Lower lobe of right lung (tissue), 2 donors: ENCODE measurements at regions not wholly inside any gene's neighbourhood (a gene's known extent, or its start where the extent isn't known, plus 50 kb on each side); places are given as distances from the start of the nearest gene placed in this dataset.
A peak's percentile ranks its signal among the peaks of the same experiment; 100 is the strongest.

Experiments
- ATAC-seq, 2 donors: fragments of 200-7000 bp; cut with Tn5 transposase; one replicate each; pipeline ENCODE4 v1.9.1; 2020 to 2022; ENCODE audit warnings: mild to moderate bottlenecking in 2 of 2, moderate library complexity in 2 of 2
- DNase-seq: peaks from one replicate; pipeline ENCODE4 v3.0.0-alpha.2; 2020
- H3K27ac ChIP-seq: fragments of 200-600 bp; one replicate; pipeline ENCODE4 v1.8.0; 2022
- H3K27me3 ChIP-seq: fragments of 200-600 bp; one replicate; pipeline ENCODE4 v1.8.0; 2022; ENCODE audit warnings: low read depth
- H3K36me3 ChIP-seq: fragments of 200-600 bp; one replicate; pipeline ENCODE4 v1.8.0; 2022; ENCODE audit warnings: mild to moderate bottlenecking
- H3K4me1 ChIP-seq: fragments of 200-600 bp; one replicate; pipeline ENCODE4 v1.8.0; 2022
- H3K4me3 ChIP-seq: fragments of 200-600 bp; one replicate; pipeline ENCODE4 v1.8.0; 2022; ENCODE audit warnings: mild to moderate bottlenecking
- H3K9me3 ChIP-seq: fragments of 200-600 bp; one replicate; pipeline ENCODE4 v1.8.0; 2022
- intact Hi-C: fragments of 100-400 bp; cut with DNase I; formaldehyde crosslinking; loops from one replicate; pipeline ENCODE4 v1.11.0; 2022
- TF ChIP-seq, protein P1 (sequence below): fragments of 200-600 bp; IDR thresholded peaks from one replicate; pipeline ENCODE4 v1.8.0; 2022; ENCODE audit warnings: antibody characterized with exemption, mild to moderate bottlenecking
- donor health status: DM: no; HTN: yes; CAD: no; lungs with severe emphysema.

DNA sequence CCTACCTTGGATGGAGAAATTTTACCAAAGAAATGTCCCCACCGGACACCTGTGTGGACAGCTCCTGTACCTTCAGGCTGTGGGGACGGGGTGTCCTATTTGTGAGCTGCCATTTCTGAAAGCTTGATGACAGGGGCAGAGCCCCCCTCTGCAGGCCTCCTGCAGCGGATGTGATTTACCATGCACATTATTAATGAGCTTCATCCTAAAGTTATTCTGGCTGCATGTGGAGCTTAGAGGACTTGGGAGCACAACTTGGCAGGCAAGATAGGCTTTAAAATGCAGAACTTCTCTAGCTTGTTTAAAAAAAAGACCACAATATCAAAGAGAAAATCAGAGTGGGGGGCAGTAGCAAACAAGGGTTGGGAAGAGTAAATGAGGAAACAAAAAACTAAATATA, 350.0 kb upstream of the KLHL29 start:
- Histone ChIP-seq H3K9me3 (no peaks in the 10 kb centered on the region), H3K27ac (no peak overlapping the region), H3K4me1 (no peaks in the 10 kb centered on the region), H3K27me3 (no peaks in the 10 kb centered on the region), H3K4me3 (no peak overlapping the region), H3K36me3 (no peaks in the 10 kb centered on the region)
- DNase-seq: no peak
- TF ChIP-seq, protein P1, sequence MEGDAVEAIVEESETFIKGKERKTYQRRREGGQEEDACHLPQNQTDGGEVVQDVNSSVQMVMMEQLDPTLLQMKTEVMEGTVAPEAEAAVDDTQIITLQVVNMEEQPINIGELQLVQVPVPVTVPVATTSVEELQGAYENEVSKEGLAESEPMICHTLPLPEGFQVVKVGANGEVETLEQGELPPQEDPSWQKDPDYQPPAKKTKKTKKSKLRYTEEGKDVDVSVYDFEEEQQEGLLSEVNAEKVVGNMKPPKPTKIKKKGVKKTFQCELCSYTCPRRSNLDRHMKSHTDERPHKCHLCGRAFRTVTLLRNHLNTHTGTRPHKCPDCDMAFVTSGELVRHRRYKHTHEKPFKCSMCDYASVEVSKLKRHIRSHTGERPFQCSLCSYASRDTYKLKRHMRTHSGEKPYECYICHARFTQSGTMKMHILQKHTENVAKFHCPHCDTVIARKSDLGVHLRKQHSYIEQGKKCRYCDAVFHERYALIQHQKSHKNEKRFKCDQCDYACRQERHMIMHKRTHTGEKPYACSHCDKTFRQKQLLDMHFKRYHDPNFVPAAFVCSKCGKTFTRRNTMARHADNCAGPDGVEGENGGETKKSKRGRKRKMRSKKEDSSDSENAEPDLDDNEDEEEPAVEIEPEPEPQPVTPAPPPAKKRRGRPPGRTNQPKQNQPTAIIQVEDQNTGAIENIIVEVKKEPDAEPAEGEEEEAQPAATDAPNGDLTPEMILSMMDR: no peak
- no peak for ATAC-seq
- intact Hi-C loops: no loop called here

DNA sequence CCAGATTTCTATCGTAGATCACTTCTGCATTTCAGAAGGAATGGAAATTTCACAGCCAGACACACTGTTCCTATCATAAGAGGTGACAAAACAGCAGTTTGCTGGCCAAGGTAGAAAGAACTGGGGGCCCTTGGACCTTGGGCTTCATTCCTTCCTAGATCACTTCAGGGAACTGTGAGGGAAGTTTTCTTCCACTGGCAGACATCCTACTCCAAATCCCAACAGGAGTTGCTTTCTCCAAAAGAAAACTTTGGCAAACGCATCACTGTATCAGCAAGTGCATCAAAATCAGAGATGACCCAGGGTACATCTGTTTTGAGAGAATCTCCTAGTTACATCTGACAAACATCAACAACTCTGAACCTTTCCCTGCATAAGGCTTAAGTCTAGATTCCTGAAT, 348.4 kb upstream of the KLHL29 start:
- DNase-seq: no peak
- H3K27ac ChIP-seq: no peak overlapping the region
- H3K4me3 ChIP-seq: no peak overlapping the region
- ATAC-seq: no peak
- intact Hi-C loops: no loop called here
- no peaks in the 10 kb centered on the region for H3K4me1 ChIP-seq
- TF ChIP-seq, protein P1: no peak
- no peaks in the 10 kb centered on the region for H3K36me3 ChIP-seq
- no peaks in the 10 kb centered on the region for H3K9me3 ChIP-seq
- no peaks in the 10 kb centered on the region for H3K27me3 ChIP-seq

DNA sequence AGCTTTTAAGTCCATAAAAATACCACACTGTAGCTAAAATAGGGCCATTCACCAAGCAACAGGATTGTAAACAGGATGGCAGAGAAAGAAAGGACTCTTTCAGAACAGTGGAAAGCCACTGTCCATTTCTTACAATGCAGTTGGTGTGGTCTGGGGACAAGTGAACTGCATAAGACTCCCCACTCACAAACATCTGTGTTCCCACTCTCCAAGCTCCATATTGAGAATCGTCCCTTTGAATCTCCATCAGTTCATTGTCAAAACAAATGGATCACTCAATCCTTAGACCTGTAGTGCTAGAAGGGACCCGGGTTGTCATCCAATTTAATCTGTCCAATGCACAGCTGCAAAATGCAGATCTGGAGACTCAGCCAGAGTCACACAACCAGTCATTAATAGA, 347.4 kb upstream of the KLHL29 start:
- intact Hi-C loops: no loop called here
- H3K9me3 ChIP-seq: no peaks in the 10 kb centered on the region
- H3K27me3 ChIP-seq: no peaks in the 10 kb centered on the region
- H3K4me3 ChIP-seq: no peak overlapping the region
- no peaks in the 10 kb centered on the region for H3K4me1 ChIP-seq
- no peak overlapping the region for H3K27ac ChIP-seq
- TF ChIP-seq, protein P1: no peak
- H3K36me3 ChIP-seq: no peaks in the 10 kb centered on the region
- ATAC-seq (no peak), DNase-seq (no peak)

DNA sequence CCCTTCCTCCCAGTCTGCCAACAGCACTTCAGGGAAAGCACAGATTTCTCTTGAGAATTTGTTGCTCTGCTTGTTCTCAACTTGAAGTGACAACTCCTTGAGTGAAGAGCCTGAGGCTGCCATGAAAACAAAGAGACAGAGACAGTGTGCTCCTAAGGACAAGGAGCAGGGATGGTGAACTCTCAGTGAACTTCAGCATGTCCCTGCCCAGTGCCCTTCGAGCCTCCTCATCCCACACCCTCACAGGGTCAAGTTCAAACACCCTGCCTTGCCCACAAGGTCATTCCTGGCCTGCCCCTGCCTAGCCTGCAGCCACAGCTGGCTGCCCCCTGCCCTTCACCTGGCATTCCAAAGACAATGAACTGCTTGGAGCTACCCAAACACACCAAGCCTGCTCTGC, 343.5 kb upstream of the KLHL29 start:
- ATAC-seq: peak; percentile 27 to 29
- no peaks in the 10 kb centered on the region for H3K9me3 ChIP-seq
- DNase-seq: no peak
- no peaks in the 10 kb centered on the region for H3K4me1 ChIP-seq
- no peak overlapping the region for H3K4me3 ChIP-seq
- H3K27ac ChIP-seq: no peak overlapping the region
- no peaks in the 10 kb centered on the region for H3K36me3 ChIP-seq
- H3K27me3 ChIP-seq: no peaks in the 10 kb centered on the region
- intact Hi-C loops: no loop called here
- TF ChIP-seq, protein P1: no peak

DNA sequence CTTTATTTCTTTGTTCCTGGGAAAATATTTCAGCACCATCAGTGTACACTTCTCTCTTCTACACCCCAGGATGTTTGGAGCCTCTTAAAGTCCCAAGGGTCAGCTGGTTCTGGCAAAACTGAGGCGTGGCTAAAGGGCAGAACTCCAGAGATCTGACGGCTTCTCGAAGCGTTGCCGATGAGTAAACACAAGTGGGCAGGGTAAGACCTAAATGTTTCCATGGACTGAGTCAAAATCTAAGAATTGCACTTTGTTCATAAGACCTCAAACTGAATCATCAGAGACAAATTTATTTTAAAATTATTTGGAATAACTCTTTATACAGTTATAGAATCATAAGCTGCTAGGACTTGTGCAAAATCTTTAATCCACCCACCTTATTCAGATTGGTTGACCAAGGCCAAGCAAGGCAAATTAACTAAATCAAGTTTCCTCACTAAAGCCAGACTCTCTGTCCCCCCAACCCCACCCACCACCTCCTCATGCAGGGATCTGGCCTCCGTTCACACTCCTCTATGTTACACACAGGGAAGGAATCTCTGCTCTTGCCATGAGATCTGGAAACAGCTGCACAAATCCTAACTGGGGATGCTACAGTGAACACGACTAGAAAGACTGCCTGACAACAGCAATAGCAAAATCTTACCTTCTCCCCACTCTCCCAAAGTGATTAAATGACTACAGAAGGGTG, 342.6 kb upstream of the KLHL29 start:
- Histone ChIP-seq H3K27me3 (no peaks in the 10 kb centered on the region), H3K4me3 (no peak overlapping the region), H3K9me3 (no peaks in the 10 kb centered on the region), H3K27ac (no peak overlapping the region), H3K4me1 (no peaks in the 10 kb centered on the region), H3K36me3 (no peaks in the 10 kb centered on the region)
- DNase-seq: no peak
- intact Hi-C loops: no loop called here
- ATAC-seq: peak; percentile 41 to 46
- TF ChIP-seq, protein P1: no peak
